ENCODE measurements at regions not wholly inside any gene's neighbourhood (a gene's known extent, or its start where the extent isn't known, plus 50 kb on each side); places are given as distances from the start of the nearest gene placed in this dataset.

- 0 out of 4 replicates have a peak, but pooled peaks of 1 of the 2 experiments have one; percentile 18 for TF ChIP-seq EP300 (IDR thresholded peaks at IDR 0.05; ENCODE audit: low read depth in 2 of 2, low read length in 2 of 2)
- no peak for TF ChIP-seq EP300 (CRISPR knock-in tag; IDR thresholded peaks at IDR 0.05; ENCODE audit: borderline replicate concordance)
- peak; percentile 92 for TF ChIP-seq RNF2 (conservative IDR thresholded peaks at IDR 0.05; ENCODE audit: low read depth)
- peak; percentile 92 for TF ChIP-seq NFIC (IDR thresholded peaks at IDR 0.05; ENCODE audit: low read length)
- TF ChIP-seq NR2F6 (IDR thresholded peaks at IDR 0.05), result peak; percentile 70
- 0 out of 2 replicates have a peak, but pooled peaks have one; percentile 16 for TF ChIP-seq NR2F6 (CRISPR knock-in tag; IDR thresholded peaks at IDR 0.05)
- TF ChIP-seq ELF4 (CRISPR knock-in tag; IDR thresholded peaks at IDR 0.05; ENCODE audit: borderline replicate concordance), result no peak
- no peak for TF ChIP-seq ZNF570 (CRISPR knock-in tag; IDR thresholded peaks at IDR 0.05; ENCODE audit: borderline replicate concordance)
- TF ChIP-seq ADNP (CRISPR knock-in tag; IDR thresholded peaks at IDR 0.05), result no peak
- TF ChIP-seq MLLT10 (CRISPR knock-in tag; IDR thresholded peaks at IDR 0.05), result no peak
- peak in 1 of 2 experiments; percentile 73; a peak in 2 of 4 replicates for TF ChIP-seq NR2F1 (CRISPR knock-in tag; IDR thresholded peaks at IDR 0.05)
- peak; percentile 86 for TF ChIP-seq SKI (IDR thresholded peaks at IDR 0.05; ENCODE audit: partially characterized antibody)
- peak in 1 of 2 experiments; percentile 78; a peak in 2 of 4 replicates for TF ChIP-seq REST (IDR thresholded peaks at IDR 0.05; ENCODE audit: borderline replicate concordance in 1 of 2, low read depth in 1 of 2, low read length in 2 of 2)
- TF ChIP-seq BHLHE40 (IDR thresholded peaks at IDR 0.05; ENCODE audit: low read length), result 0 out of 2 replicates have a peak, but pooled peaks have one; percentile 13
- no peak for TF ChIP-seq HOXD1 (CRISPR knock-in tag; IDR thresholded peaks at IDR 0.05)
- no peak for TF ChIP-seq FOXP1 (IDR thresholded peaks at IDR 0.05)
- TF ChIP-seq FOXP1 (CRISPR knock-in tag; IDR thresholded peaks at IDR 0.05), result peak; percentile 83
- no peak for TF ChIP-seq HOMEZ (CRISPR knock-in tag; IDR thresholded peaks at IDR 0.05; ENCODE audit: low read depth)
- peak; percentile 100 for TF ChIP-seq BCL6 (CRISPR knock-in tag; IDR thresholded peaks at IDR 0.05)
- no peak for TF ChIP-seq ZNF451 (CRISPR knock-in tag; IDR thresholded peaks at IDR 0.05)
- no peak for TF ChIP-seq ZSCAN5A (CRISPR knock-in tag; IDR thresholded peaks at IDR 0.05; ENCODE audit: borderline replicate concordance)
- no peak for TF ChIP-seq TRIM24 (CRISPR knock-in tag; IDR thresholded peaks at IDR 0.05)
- no peak for TF ChIP-seq ZNF678 (CRISPR knock-in tag; IDR thresholded peaks at IDR 0.05)
- peak; percentile 24; the same call in 1 of the 2 replicates for TF ChIP-seq CREM (IDR thresholded peaks at IDR 0.05)
- no peak for TF ChIP-seq CREM (CRISPR knock-in tag; IDR thresholded peaks at IDR 0.05)
- TF ChIP-seq ATF4 (CRISPR knock-in tag; IDR thresholded peaks at IDR 0.05), result 0 out of 4 replicates have a peak, but pooled peaks of 1 of the 2 experiments have one; percentile 21
Measured at GRCh38 chr1:243902100-243902499, 52.1 kb upstream of the AKT3 start (continued).

Measured in HepG2 (cell line).